ENCODE measurements at regions not wholly inside any gene's neighbourhood (a gene's known extent, or its start where the extent isn't known, plus 50 kb on each side); places are given as distances from the start of the nearest gene placed in this dataset.

DNA sequence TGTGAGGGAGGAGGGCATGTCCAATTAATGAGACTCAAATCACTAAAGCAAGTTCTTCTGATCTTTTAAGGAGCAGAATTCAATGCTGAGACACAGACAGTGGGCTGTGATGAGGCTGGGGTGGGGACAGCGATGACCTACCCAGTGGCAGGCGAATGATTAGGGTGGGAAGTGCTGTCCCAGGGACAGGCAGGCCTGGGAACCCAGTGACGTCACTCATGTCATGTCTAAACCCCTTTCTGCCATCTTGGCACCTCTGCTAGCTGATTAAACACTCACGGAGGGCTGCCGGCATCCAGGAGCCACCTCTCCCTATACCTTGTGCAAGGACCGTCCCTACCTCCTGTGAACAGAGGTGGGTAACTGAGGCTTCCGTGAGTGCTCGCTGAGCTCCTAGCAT, 1235.2 kb downstream of the TBC1D22A start:
- 72 to 82% (median 78%) methylated on average over 7 to 8 of the region's 8 CpGs for WGBS, 4 donors
- ATAC-seq, result no peak
- DNase-seq, result no peak
- Histone ChIP-seq H3K9me3 (no peaks in the 10 kb centered on the region), H3K4me1 (no peaks in the 10 kb centered on the region), H3K4me3 (no peak overlapping the region), H3K36me3 (no peaks in the 10 kb centered on the region), H3K27me3 (peaks cover 0 to 12% (median 0%) of the 10 kb centered on the region in 9 donors), H3K27ac (no peak overlapping the region)
- intact Hi-C loops (cut with DNase I), result no loop called here
- TF ChIP-seq CTCF (IDR thresholded peaks at IDR 0.05) (no peak), POLR2A (IDR thresholded peaks at IDR 0.05) (no peak)

DNA sequence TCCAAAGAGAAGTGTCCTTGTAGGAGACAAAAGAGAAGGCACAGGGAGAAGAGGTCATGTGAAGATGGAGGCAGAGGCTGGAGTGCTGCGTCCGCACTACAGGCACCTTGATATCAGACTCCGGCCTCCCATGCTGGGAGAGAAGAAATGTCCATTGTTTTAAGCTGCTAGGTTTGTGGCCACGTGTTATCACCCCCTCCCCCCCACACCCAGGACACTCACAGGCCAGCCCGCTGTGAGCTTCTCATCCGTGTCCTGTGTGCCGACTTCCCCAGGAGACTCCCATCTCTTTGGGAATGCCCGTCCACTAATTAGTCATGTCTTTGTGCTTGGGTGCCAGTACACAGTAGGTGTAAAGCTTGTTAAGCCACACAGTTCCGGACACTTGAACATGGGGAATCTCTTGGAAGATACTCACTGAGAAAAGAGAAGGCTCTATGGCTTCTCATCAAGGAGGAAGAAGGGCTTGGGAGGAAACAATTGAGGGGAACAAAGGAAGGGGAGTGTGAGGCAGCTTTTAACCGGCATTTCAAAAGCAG, 1234.7 kb downstream of the TBC1D22A start:
- ATAC-seq, result no peak
- no peak for TF ChIP-seq POLR2A (IDR thresholded peaks at IDR 0.05)
- Histone ChIP-seq H3K27me3 (peaks cover 0 to 12% (median 0%) of the 10 kb centered on the region in 9 donors), H3K9me3 (no peaks in the 10 kb centered on the region), H3K36me3 (no peaks in the 10 kb centered on the region), H3K27ac (no peak overlapping the region), H3K4me1 (no peaks in the 10 kb centered on the region), H3K4me3 (no peak overlapping the region)
- 62 to 72% (median 67%) methylated on average over 10 of the region's 10 CpGs for WGBS, 4 donors
- no peak for DNase-seq
- intact Hi-C loops (cut with DNase I), result no loop called here

DNA sequence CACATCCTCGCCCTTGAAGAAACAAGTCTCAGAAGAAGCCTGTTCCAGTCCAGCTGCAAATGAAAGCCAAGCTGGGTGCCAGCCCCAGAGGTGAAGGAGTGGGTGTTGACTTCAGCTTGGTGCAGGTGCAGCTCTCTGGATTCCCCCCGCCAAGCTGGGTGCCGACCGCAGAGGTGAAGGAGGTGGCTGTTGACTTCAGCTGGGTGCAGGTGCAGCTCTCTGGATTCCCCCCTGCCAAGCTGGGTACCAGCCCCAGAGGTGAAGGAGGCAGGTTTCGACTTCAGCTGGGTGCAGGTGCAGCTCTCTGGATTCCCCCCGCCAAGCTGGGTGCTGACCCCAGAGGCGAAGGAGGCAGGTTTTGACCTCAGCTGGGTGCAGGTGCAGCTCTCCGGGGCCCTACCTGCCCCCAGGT, 1234.0 kb downstream of the TBC1D22A start:
- H3K4me3 ChIP-seq, result no peak overlapping the region
- no peaks in the 10 kb centered on the region for H3K36me3 ChIP-seq
- DNase-seq (no peak), ATAC-seq (no peak)
- TF ChIP-seq POLR2A (IDR thresholded peaks at IDR 0.05) (no peak), CTCF (IDR thresholded peaks at IDR 0.05) (no peak)
- no peaks in the 10 kb centered on the region for H3K4me1 ChIP-seq
- H3K27me3 ChIP-seq, result peaks cover 0 to 12% (median 0%) of the 10 kb centered on the region in 9 donors
- intact Hi-C loops (cut with DNase I), result no loop called here
- no peak overlapping the region for H3K27ac ChIP-seq
- H3K9me3 ChIP-seq, result no peaks in the 10 kb centered on the region
- 79 to 90% (median 80%) methylated on average over 6 to 8 of the region's 8 CpGs for WGBS, 4 donors

- 80 to 90% (median 81%) methylated on average over 6 to 8 of the region's 8 CpGs for WGBS, 4 donors
- Histone ChIP-seq H3K4me3 (no peak overlapping the region), H3K27ac (no peak overlapping the region), H3K4me1 (no peaks in the 10 kb centered on the region), H3K36me3 (no peaks in the 10 kb centered on the region), H3K27me3 (peaks cover 0 to 19% (median 0%) of the 10 kb centered on the region in 9 donors), H3K9me3 (no peaks in the 10 kb centered on the region)
- intact Hi-C loops (cut with DNase I), result no loop called here
- TF ChIP-seq CTCF (IDR thresholded peaks at IDR 0.05) (no peak), POLR2A (IDR thresholded peaks at IDR 0.05) (no peak)
- ATAC-seq (no peak), DNase-seq (no peak)
These were observed 1233.3 kb downstream of the TBC1D22A start for GRCh38 chr22:47995718-47996117.

DNA sequence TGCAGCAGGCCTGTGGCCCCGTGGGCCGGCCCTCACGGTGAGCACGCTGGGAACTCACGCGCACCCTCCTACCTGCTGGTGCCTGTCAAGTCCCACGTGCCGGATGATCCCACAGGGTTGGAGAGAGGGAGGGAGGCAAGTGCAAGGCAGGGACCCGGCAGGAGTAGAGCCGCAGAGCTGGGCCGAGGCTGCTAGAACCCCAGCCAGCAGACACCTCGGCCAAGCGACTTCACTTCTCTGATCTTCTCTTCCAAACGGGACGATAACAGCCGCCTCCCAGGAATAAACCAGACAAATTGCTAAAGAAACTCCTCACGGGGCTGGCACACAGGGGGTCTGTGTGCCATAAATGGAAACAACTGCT, 1232.8 kb downstream of the TBC1D22A start:
- ATAC-seq (no peak), DNase-seq (no peak)
- no peak overlapping the region for H3K27ac ChIP-seq
- H3K4me3 ChIP-seq, result no peak overlapping the region
- H3K36me3 ChIP-seq, result no peaks in the 10 kb centered on the region
- TF ChIP-seq POLR2A (IDR thresholded peaks at IDR 0.05) (no peak), CTCF (IDR thresholded peaks at IDR 0.05) (no peak)
- peaks cover 0 to 19% (median 0%) of the 10 kb centered on the region in 9 donors for H3K27me3 ChIP-seq
- 79 to 90% (median 87%) methylated on average over 17 of the region's 17 CpGs for WGBS, 4 donors
- no peaks in the 10 kb centered on the region for H3K9me3 ChIP-seq
- H3K4me1 ChIP-seq, result no peaks in the 10 kb centered on the region
- intact Hi-C loops (cut with DNase I), result no loop called here

All from heart left ventricle (tissue), 16 donors.